Stimulated activated memory B cell treated with anti-CD40 and anti-IgM and Interleukin-4, amounts not matched to agents 10 μg/mL and 1 μg/mL and 100 μg/mL, for 72 hours (primary cell): ENCODE measurements at regions not wholly inside any gene's neighbourhood (a gene's known extent, or its start where the extent isn't known, plus 50 kb on each side); places are given as distances from the start of the nearest gene placed in this dataset.
A peak's percentile ranks its signal among the peaks of the same experiment; 100 is the strongest.

Experiments
- ATAC-seq: fragments of 150-1000 bp; cut with Tn5 transposase; 2 replicates; pipeline ENCODE4 v1.10.0; 2021
- H3K27ac Mint-ChIP-seq: one replicate; pipeline ENCODE4 v1.8.0; 2022; ENCODE audit warnings: mild to moderate bottlenecking, mixed read lengths
- H3K27me3 Mint-ChIP-seq: one replicate; pipeline ENCODE4 v1.8.0; 2022; ENCODE audit warnings: mixed read lengths
- H3K36me3 Mint-ChIP-seq: one replicate; pipeline ENCODE4 v1.8.0; 2022; ENCODE audit warnings: mixed read lengths
- H3K4me1 Mint-ChIP-seq: one replicate; pipeline ENCODE4 v1.8.0; 2022; ENCODE audit warnings: mixed read lengths
- H3K4me3 Mint-ChIP-seq: one replicate; pipeline ENCODE4 v1.8.0; 2022; ENCODE audit warnings: mild to moderate bottlenecking, moderate library complexity, mixed read lengths
- H3K9me3 Mint-ChIP-seq: one replicate; pipeline ENCODE4 v1.8.0; 2022; ENCODE audit warnings: mixed read lengths

DNA sequence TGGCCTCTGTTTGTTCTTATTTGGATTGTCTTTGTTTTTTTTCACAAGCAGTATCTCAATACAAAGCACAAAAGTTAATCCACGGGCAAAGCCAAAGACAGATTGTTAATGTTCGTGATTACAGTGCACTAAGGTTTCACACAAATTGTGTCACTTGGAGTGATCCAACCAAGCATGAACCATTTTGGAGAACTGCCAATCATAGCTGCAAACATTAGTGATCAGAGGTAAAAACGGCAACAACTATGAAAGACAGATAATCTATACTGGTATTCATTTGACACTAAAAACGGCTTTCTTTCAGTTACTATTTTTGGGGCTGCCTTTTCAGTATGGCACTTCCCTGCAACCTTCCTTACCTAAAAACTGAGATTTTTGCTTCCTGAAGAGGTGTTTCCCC is 213.1 kb upstream of the GULP1 start:
- no peaks in the 10 kb centered on the region for H3K27me3 Mint-ChIP-seq
- H3K9me3 Mint-ChIP-seq: peaks cover 6% of the 10 kb centered on the region
- H3K4me1 Mint-ChIP-seq: no peaks in the 10 kb centered on the region
- no peaks in the 10 kb centered on the region for H3K36me3 Mint-ChIP-seq
- H3K4me3 Mint-ChIP-seq: no peak overlapping the region
- no peak overlapping the region for H3K27ac Mint-ChIP-seq
- no peak for ATAC-seq

DNA sequence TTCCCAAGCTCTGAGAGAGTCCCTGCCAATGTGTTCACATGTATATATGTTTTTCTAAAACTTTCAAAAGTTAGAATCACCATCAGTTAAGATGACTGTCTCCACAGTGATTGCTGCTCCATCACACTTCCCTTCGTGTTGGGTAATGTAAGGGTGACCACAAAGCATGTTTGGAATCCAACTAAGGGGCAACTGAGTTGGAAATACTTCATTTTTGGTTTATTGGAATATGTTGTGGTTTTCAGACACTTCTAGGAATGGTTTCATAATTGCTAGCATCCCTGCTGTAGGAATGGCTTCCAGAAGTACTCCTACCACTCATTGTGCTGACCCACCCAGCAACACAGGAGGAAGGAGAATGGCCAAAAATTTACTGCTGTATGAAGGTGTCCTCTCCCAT is 212.5 kb upstream of the GULP1 start:
- Mint-ChIP-seq H3K4me1 (no peaks in the 10 kb centered on the region), H3K36me3 (no peaks in the 10 kb centered on the region), H3K9me3 (peaks cover 3% of the 10 kb centered on the region), H3K27me3 (no peaks in the 10 kb centered on the region), H3K27ac (no peak overlapping the region), H3K4me3 (no peak overlapping the region)
- no peak for ATAC-seq

DNA sequence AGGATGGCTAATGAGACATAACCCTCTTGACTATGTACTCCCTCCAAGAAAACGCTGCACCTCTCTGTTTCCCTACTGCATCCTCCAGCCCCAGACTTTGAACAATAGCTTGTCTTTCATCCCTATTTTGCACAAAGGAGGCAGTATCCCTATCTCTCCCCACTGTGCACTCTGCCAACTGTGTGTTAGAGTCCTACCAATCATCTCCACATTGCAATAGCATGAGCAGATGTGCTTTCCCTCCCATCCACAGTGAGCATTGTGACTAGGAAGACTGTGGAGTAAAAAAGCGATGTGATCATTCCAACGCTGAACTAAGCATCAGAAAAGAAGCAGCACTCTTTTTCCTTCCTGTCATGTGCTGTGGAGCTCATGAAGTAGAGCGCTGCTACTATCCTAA is 206.3 kb upstream of the GULP1 start:
- H3K27me3 Mint-ChIP-seq: no peaks in the 10 kb centered on the region
- no peak overlapping the region for H3K27ac Mint-ChIP-seq

DNA sequence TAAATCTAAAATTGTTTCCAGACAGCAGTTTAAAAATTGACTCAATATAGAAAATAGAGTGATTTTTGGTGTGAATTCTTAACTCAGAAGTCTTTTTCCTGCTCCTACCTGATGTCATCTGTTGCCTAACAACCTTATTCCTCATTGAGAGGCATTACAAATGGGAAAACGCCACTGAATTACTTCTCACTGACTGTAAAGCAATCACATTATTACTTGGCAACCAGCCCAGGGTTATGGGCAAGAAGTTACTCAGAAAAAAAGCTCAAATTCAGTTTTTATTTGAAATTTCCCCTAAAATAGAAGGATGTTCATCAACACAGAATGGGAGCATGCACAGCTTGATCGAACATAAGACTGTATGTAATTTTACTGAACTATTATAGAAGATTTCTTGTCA is 201.8 kb upstream of the GULP1 start:
- H3K27ac Mint-ChIP-seq: no peak overlapping the region

More for the DNA sequence above, 206.3 kb upstream of the GULP1 start:
- no peak overlapping the region for H3K4me3 Mint-ChIP-seq
- no peaks in the 10 kb centered on the region for H3K4me1 Mint-ChIP-seq
- no peaks in the 10 kb centered on the region for H3K36me3 Mint-ChIP-seq
- H3K9me3 Mint-ChIP-seq: no peaks in the 10 kb centered on the region
- no peak for ATAC-seq

DNA sequence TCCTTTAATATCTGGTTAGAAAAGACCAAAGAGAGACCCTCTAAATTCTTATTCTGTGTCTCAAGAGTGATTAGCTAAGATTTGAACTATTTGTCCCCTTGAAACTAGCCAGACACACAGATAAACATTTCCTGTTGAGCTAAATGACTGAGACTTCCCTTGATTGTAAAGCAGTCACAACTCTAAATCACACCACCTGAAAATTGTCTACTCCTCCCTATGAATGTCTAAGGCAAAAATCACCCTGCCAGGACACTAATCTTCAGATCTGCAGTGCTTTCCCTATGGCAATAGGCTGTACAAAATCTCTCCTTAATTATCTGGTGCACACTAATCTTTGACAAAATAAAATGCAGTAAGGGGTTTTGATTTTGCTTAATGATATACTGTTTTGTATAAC is 200.5 kb upstream of the GULP1 start:
- Mint-ChIP-seq H3K27me3 (no peaks in the 10 kb centered on the region), H3K4me1 (no peaks in the 10 kb centered on the region), H3K27ac (no peak overlapping the region)

More for the DNA sequence above, 201.8 kb upstream of the GULP1 start:
- H3K36me3 Mint-ChIP-seq: no peaks in the 10 kb centered on the region
- no peak overlapping the region for H3K4me3 Mint-ChIP-seq
- no peaks in the 10 kb centered on the region for H3K27me3 Mint-ChIP-seq
- ATAC-seq: no peak
- H3K4me1 Mint-ChIP-seq: no peaks in the 10 kb centered on the region
- peaks cover 7% of the 10 kb centered on the region for H3K9me3 Mint-ChIP-seq

DNA sequence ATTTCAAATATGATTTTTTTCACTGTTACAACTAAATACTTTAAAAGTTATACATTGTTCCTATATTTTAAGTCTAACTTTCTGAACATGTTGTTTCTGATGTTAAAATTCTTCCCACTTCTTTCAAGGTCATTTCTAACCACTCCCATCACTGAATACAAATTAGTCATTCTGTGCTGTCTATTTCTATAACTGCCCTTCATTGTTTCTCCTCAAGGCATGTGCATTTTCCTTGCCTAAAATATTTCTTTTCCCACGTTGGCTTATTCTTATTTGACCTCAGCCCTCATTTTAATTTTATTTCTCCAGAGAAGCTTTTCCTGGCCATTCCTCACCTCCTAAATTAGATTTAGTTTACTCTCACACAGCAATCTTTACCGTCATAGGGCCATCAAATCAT is 198.9 kb upstream of the GULP1 start:
- no peaks in the 10 kb centered on the region for H3K36me3 Mint-ChIP-seq
- no peaks in the 10 kb centered on the region for H3K27me3 Mint-ChIP-seq
- H3K4me1 Mint-ChIP-seq: no peaks in the 10 kb centered on the region
- H3K9me3 Mint-ChIP-seq: peaks cover 7% of the 10 kb centered on the region
- no peak for ATAC-seq
- H3K27ac Mint-ChIP-seq: no peak overlapping the region
- H3K4me3 Mint-ChIP-seq: no peak overlapping the region

More for the DNA sequence above, 200.5 kb upstream of the GULP1 start:
- peaks cover 7% of the 10 kb centered on the region for H3K9me3 Mint-ChIP-seq
- H3K4me3 Mint-ChIP-seq: no peak overlapping the region
- no peak for ATAC-seq
- H3K36me3 Mint-ChIP-seq: no peaks in the 10 kb centered on the region

DNA sequence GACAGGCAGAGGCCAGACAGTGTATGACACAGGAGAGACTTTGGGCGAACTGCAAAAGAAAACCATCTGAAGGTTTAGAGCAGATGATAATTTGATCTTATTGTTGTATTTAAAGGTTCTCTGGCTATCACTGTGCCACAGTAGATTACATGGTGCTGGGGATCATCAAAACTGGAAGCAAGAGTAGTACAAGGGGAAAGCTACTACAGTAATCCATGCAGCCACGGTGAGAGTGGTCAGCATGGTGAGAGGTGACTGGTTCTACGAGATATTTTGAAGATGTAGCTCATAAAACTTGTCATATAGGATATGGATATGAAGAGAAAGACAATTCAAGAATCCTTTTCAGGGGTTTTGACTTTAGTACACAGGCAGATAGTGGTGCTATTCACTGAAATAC is 194.8 kb upstream of the GULP1 start:
- Mint-ChIP-seq H3K4me1 (no peaks in the 10 kb centered on the region), H3K27ac (no peak overlapping the region), H3K4me3 (no peak overlapping the region), H3K9me3 (peaks cover 7% of the 10 kb centered on the region), H3K27me3 (no peaks in the 10 kb centered on the region), H3K36me3 (no peaks in the 10 kb centered on the region)
- ATAC-seq: peak; percentile 55

DNA sequence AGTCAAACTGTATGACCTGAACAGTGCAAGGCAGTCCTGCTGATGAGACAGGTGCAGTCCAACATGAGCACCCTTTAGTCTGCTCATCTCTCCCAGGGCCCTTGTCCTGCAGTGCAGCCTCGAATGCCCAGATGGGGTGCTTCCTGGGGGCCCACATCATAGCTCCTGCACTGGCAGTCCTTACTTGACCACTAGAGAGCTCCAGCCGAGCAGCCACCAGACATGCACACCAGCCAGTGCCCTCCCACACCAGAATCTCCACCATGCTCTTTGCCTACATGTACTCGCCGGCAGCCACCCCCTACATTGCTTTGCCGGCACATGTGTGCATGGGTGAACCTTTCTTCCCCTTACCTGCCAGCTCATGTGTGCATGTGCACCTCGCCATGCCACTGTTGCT is 188.8 kb upstream of the GULP1 start:
- Mint-ChIP-seq H3K27ac (no peak overlapping the region), H3K9me3 (peaks cover 7% of the 10 kb centered on the region), H3K4me1 (no peaks in the 10 kb centered on the region), H3K4me3 (no peak overlapping the region), H3K36me3 (no peaks in the 10 kb centered on the region), H3K27me3 (no peaks in the 10 kb centered on the region)
- ATAC-seq: no peak

DNA sequence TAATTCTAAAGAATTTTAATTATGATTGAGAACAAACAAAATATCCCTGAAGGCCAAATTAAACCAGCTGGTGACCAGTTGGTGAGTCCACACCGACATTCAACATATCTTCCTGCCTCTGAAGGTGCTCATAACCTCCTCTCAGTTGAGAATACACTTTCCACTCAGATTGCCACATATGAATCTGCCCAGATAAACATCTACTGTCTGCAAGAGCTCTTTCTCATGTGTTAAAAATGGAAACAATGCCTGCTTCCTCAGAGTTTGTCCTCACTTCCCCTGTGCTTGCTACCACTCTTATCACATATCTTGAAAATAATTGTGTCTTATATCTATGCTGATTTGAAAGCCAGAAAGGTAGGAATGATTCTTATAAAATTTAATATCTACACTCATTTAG is 177.7 kb upstream of the GULP1 start:
- Mint-ChIP-seq H3K9me3 (no peaks in the 10 kb centered on the region), H3K4me3 (no peak overlapping the region), H3K36me3 (no peaks in the 10 kb centered on the region), H3K27me3 (no peaks in the 10 kb centered on the region), H3K27ac (no peak overlapping the region), H3K4me1 (no peaks in the 10 kb centered on the region)
- ATAC-seq: no peak

DNA sequence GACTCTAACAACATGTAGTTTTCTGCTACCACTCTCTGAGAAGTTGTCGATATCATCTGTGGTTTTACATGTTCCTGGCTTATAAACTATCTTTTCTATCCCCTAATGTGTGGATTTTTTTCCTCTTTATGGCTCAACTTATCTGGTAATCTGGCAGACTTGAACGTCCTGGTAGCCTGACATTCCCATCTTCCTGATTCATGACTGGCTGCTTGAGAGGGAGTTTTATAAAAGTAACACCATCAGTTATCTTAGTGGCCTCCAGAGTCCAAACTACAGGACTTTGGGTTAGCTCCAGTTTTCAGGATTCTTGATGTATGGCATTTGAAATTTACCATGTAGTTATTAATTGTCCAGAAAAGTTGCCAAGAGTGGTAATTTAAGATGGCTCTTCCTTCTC is 174.0 kb upstream of the GULP1 start:
- Mint-ChIP-seq H3K4me3 (no peak overlapping the region), H3K27me3 (no peaks in the 10 kb centered on the region), H3K27ac (no peak overlapping the region), H3K4me1 (no peaks in the 10 kb centered on the region), H3K36me3 (no peaks in the 10 kb centered on the region), H3K9me3 (peaks cover 3% of the 10 kb centered on the region)
- ATAC-seq: no peak

DNA sequence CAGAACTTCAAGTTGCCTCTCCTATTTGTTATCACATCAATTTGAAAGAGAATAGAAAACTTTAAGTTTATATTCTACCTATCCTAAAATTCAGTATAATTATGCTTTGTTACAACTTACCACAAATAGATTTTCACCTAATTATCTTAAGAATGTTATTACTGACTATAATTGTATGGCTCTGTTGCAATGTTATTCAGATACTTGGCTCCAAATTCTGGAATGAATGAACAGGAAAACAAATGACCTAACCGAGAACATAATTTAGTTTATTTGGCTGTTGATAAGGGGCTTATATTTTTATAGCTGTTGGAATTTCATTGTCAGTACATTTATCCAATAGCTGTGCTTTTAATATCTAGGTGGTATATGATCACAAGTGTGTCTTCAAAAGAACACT is 173.2 kb upstream of the GULP1 start:
- ATAC-seq: no peak
- Mint-ChIP-seq H3K4me1 (no peaks in the 10 kb centered on the region), H3K27ac (no peak overlapping the region), H3K27me3 (no peaks in the 10 kb centered on the region), H3K36me3 (no peaks in the 10 kb centered on the region), H3K4me3 (no peak overlapping the region), H3K9me3 (peaks cover 3% of the 10 kb centered on the region)

DNA sequence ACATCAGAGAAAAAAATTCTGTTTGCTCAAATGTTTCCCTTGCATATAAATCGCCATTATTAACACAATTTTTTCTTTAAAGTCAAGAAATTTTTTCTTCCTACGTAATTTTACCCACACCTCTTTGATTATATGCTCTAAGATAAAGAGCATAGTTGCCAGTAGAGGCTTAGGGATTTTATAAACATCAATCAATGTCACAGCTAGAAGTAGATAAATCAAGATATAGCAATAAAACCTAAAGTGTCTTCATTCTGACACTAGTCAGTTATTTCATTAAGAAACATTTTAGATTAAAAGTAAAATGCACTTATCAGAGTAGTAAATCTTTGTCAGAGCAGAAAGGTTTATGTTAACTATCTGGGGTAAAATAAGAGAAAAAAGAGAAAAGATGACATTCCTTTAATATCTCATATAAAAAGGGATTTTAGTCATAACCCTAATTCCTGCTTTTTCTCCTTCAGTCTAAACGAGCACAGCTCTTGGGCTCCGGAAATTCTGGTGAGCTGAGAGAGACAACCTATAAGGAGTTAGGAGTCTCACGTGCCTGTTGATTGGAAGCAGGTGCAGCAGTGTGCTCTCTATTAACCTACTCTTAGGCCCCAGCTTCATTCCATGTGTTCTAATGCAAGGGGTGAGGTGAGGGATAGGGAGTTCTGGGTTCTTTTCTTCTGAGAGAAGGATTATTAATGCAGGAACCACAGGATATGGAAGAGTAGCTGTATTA is 172.4 kb upstream of the GULP1 start:
- Mint-ChIP-seq H3K27me3 (no peaks in the 10 kb centered on the region), H3K4me1 (no peaks in the 10 kb centered on the region), H3K4me3 (no peak overlapping the region), H3K36me3 (no peaks in the 10 kb centered on the region), H3K27ac (no peak overlapping the region), H3K9me3 (peaks cover 3% of the 10 kb centered on the region)
- no peak for ATAC-seq

DNA sequence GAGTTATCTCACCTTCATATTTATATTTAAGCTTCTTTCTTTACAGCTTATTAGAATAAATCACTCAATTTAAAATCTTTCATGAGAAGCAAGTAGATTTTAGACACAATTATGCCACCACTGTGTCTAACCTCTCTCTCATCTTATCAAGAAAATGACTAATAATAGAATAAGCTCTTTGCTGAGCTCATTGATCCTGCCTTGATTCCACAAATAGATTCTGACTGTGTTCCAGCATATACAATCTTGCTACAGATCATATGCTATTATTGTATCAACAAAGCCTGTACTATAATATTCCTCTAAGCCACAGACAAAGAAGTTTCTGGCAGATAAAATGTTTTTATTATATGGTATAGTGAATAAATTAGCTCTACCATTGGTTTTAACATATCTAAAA is 168.7 kb upstream of the GULP1 start:
- H3K4me1 Mint-ChIP-seq: no peaks in the 10 kb centered on the region
- peaks cover 3% of the 10 kb centered on the region for H3K9me3 Mint-ChIP-seq
- no peak for ATAC-seq
- H3K36me3 Mint-ChIP-seq: no peaks in the 10 kb centered on the region
- H3K4me3 Mint-ChIP-seq: no peak overlapping the region
- H3K27ac Mint-ChIP-seq: no peak overlapping the region
- no peaks in the 10 kb centered on the region for H3K27me3 Mint-ChIP-seq

DNA sequence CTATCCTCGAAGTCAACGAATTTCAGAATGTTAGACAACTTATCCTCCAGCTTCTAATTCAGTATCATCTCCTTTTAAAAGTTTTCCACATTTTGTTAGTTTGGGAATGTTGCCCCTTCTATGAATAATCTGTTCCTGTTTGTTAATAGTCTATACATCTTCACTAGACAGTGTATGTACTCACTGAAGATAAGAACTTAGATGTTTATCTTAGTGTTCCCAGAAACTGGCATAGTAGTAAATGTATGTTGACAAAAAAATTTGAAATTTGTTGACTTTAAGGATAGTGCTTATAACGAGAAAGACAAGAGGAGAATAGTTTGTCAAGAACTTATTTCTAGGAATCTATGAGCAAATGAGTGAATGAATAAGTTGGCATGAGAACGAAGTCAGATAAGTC is 162.0 kb upstream of the GULP1 start:
- H3K4me3 Mint-ChIP-seq: no peak overlapping the region
- no peaks in the 10 kb centered on the region for H3K4me1 Mint-ChIP-seq
- H3K27me3 Mint-ChIP-seq: no peaks in the 10 kb centered on the region
- H3K9me3 Mint-ChIP-seq: no peaks in the 10 kb centered on the region
- no peak overlapping the region for H3K27ac Mint-ChIP-seq
- no peak for ATAC-seq
- no peaks in the 10 kb centered on the region for H3K36me3 Mint-ChIP-seq

DNA sequence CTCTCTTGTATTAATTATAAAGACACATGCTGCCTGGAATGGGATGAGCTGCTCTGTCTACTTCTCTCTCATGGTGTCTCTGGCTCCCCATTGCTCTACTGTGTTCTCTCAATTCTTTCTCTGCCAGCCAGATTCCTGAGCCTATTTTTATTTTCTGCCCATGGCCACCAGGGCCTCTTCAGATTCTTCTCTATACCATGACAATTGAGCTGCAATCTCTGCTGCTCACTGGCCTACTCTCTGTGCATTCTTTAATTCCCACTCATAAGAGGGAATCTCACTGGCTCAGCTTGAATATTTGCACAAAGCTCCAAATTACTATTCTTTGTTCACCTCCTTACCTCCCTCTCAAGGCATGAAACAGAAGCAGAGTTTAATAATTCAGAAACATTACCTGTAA is 161.4 kb upstream of the GULP1 start:
- Mint-ChIP-seq H3K36me3 (no peaks in the 10 kb centered on the region), H3K9me3 (no peaks in the 10 kb centered on the region)
- ATAC-seq: no peak

DNA sequence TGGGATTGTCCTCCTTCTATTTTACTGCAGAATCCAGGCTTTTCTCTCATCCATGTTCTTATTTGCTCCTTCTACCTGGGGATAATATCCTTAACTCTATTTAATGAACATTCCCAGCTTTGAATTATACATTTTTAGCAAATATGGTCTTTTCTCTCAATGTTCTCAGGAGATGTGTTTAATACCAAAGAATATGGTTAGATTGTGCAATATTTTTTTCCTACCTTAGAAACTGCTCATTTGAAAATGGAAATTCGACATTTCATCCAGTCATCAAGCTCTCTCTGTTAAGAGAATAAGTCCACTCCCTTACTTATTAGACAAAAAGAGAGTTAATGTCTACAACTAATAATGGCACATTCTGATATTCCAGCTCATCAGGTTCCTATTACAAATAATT is 160.4 kb upstream of the GULP1 start:
- no peaks in the 10 kb centered on the region for H3K36me3 Mint-ChIP-seq
- ATAC-seq: no peak
- no peaks in the 10 kb centered on the region for H3K4me1 Mint-ChIP-seq
- H3K9me3 Mint-ChIP-seq: no peaks in the 10 kb centered on the region
- no peak overlapping the region for H3K4me3 Mint-ChIP-seq
- no peaks in the 10 kb centered on the region for H3K27me3 Mint-ChIP-seq
- H3K27ac Mint-ChIP-seq: no peak overlapping the region

More for the DNA sequence above, 161.4 kb upstream of the GULP1 start:
- H3K27me3 Mint-ChIP-seq: no peaks in the 10 kb centered on the region
- no peak overlapping the region for H3K27ac Mint-ChIP-seq
- H3K4me3 Mint-ChIP-seq: no peak overlapping the region
- no peaks in the 10 kb centered on the region for H3K4me1 Mint-ChIP-seq

DNA sequence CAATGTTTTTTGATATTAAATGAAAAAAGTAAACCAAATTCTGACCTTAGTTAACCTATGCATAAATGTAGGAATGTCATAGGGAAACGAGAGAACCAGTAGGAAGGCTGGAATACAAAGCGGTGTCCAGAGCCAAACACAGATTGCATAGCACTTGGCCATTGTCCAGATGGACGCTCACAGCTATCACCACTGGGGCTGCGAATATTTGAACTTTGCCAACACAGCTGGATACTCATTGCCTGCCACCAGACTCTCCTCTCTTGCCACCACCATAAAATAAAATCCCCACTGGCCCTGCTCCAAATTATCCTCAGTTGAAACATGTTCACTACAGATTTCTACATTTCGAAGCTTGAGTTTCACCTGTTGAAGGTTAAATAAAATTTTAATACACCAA is 159.3 kb upstream of the GULP1 start:
- H3K27ac Mint-ChIP-seq: no peak overlapping the region
- H3K27me3 Mint-ChIP-seq: no peaks in the 10 kb centered on the region
- no peak overlapping the region for H3K4me3 Mint-ChIP-seq
- no peaks in the 10 kb centered on the region for H3K36me3 Mint-ChIP-seq
- no peak for ATAC-seq
- no peaks in the 10 kb centered on the region for H3K9me3 Mint-ChIP-seq
- H3K4me1 Mint-ChIP-seq: no peaks in the 10 kb centered on the region
